Activated CD8-positive, alpha-beta memory T cell treated with anti-CD3 and anti-CD28 coated beads for 36 hours (primary cell): ENCODE measurements at regions not wholly inside any gene's neighbourhood (a gene's known extent, or its start where the extent isn't known, plus 50 kb on each side); places are given as distances from the start of the nearest gene placed in this dataset.
"Not testable (repeated sequence)": the region's sequence is repeated elsewhere in the genome, so short reads cannot be mapped to it uniquely, and the experiment has no call there.

Experiments used
- CTCF ChIA-PET: fragments of 350-600 bp; sonication (Branson Sonifier 250); formaldehyde crosslinking; loops from one replicate; lab custom pipeline; 2021; ENCODE audit warnings: antibody characterized with exemption; lab: Charles Lee
- POLR2A ChIA-PET: fragments of 350-600 bp; sonication (Branson Sonifier 250); formaldehyde crosslinking; loops from one replicate; lab custom pipeline; 2021; ENCODE audit warnings: antibody characterized with exemption; lab: Charles Lee

- POLR2A ChIA-PET: no interaction called here
- CTCF ChIA-PET: no interaction called here
Observed at GRCh38 chr16:72658888-72659717, 388.8 kb downstream of the ZFHX3 start.

- POLR2A ChIA-PET: no interaction called here
- CTCF ChIA-PET: no interaction called here
Observed at GRCh38 chr16:72657791-72658190, 390.1 kb downstream of the ZFHX3 start.

GRCh38 chr16:72657164-72657563 lies 390.8 kb downstream of the ZFHX3 start:
- CTCF ChIA-PET: no interaction called here
- POLR2A ChIA-PET: no interaction called here

DNA sequence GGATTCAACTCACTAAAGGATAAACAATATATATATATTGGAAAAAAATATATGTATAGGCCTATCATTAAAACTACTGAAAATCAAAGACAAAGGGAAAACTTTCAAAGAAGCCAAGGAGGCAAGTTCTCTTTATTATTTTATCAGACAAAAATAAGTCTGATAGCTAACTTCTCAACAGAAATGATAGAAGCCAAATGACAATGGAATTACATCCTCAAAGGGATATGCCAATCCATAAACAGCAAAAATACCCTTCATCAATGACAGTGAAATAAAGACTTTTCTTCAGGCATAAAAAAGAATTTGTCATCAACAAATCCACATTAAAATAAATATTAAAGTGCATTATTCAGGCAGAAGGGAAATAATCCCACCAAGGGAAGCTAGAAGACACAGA lies 393.4 kb downstream of the ZFHX3 start:
- ChIA-PET POLR2A (no interaction called here), CTCF (no interaction called here)

GRCh38 chr16:72649254-72649944 lies 398.5 kb downstream of the ZFHX3 start:
- ChIA-PET POLR2A (no interaction called here), CTCF (no interaction called here)

- POLR2A ChIA-PET: no interaction called here
- CTCF ChIA-PET: no interaction called here
Observed at GRCh38 chr16:72646615-72647014, 401.3 kb downstream of the ZFHX3 start.

GRCh38 chr16:72645538-72645937 lies 402.4 kb downstream of the ZFHX3 start:
- CTCF ChIA-PET: no interaction called here
- POLR2A ChIA-PET: no interaction called here

DNA sequence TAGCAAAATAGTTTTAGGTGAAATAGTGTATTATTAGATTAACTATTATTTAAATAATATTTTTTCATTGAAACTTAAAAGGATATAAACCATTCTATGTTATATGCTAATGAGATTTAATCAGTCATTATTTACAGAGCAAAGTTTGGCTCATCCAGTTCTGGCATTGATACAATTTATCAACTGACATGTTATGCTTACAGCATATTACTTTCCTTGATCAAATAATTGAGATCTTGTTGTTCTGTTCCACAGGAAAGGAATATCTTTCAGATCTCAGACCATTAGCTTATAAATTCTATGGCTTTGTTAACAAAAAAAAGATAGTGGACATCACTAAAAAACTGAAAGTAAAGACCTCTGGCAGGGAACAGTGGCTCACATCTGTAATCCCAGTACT lies 403.0 kb downstream of the ZFHX3 start:
- CTCF ChIA-PET: no interaction called here

DNA sequence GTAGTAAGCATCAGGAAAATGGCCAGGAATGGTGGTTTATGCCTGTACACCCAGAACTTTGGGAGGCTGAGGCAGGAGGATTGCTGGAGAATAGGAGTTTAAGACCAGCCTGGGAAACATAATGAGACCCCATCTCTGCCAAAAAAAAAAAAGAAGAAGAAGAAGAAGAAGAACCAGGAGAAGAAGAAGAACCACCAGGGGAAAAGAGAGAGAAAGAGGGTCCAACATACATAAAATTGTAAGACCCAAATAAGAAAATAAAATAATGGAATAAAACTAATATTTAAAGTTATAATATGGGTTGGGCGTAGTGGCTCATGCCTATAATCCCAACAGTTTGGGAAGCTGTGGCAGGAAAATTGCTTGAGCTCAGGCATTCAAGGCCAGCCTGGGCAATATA lies 408.4 kb downstream of the ZFHX3 start:
- ChIA-PET CTCF (no interaction called here), POLR2A (no interaction called here)

More for the DNA sequence above, 403.0 kb downstream of the ZFHX3 start:
- POLR2A ChIA-PET: no interaction called here

DNA sequence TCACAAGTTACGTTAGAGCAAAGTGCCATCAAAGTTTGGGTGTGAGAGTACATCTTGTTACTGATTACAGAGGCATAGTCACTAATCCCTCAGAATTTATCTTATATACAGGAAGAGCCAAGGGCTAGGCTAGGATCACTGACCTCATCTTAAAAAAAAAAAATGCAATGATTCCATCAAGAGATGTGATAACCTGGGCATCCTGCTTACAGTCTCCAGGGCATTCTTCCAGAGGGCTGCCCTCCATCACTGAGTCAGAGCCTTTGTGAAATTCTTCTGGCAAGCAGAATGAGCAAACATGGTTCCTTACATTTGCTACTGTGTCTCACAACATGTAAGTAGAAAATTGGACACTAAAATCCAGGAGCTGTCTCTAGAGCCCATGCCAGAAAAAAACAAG lies 410.6 kb downstream of the ZFHX3 start:
- ChIA-PET POLR2A (no interaction called here), CTCF (no interaction called here)

- ChIA-PET CTCF (no interaction called here), POLR2A (no interaction called here)
Observed at GRCh38 chr16:72635694-72636093, 412.2 kb downstream of the ZFHX3 start.

DNA sequence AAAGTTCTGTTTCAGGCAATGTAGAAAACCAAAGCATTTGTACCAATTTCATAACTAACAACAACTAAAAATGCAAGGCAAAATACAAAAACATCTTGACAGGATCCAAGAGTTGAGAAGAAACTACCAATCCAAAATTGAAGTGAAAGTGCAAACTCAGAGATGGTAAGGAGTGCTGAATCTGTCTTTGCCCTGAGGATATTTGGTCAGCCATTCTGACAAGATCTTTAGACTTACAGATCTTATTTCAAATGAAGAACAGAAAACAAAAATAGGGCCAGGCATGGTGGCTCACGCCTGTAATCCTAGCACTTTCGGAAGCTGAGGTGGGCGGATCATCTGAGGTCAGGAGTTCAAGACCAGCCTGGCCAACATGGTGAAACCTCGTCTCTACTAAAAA lies 412.8 kb downstream of the ZFHX3 start:
- ChIA-PET CTCF (no interaction called here), POLR2A (no interaction called here)

GRCh38 chr16:72627182-72627896 lies 420.6 kb downstream of the ZFHX3 start:
- POLR2A ChIA-PET, CTCF ChIA-PET: not testable (repeated sequence)

DNA sequence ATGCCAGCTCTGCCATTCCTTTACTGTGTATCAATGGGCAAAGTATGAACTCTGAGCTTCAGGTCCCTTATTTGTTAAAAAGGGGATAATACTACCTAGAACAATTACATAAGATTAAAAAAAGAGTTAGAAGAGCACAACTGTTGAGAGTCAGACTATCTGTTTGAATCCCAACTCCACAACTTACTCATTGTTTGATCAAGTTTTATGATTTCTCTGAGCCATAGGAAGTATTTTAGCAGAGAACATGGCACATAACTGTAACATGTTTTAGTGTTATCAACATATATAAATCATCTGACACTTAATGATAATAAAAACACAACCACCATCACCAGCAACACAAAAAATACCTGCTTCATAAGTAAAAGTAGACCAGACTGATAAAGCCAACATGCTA lies 421.3 kb downstream of the ZFHX3 start:
- CTCF ChIA-PET: no interaction called here
- POLR2A ChIA-PET: no interaction called here

DNA sequence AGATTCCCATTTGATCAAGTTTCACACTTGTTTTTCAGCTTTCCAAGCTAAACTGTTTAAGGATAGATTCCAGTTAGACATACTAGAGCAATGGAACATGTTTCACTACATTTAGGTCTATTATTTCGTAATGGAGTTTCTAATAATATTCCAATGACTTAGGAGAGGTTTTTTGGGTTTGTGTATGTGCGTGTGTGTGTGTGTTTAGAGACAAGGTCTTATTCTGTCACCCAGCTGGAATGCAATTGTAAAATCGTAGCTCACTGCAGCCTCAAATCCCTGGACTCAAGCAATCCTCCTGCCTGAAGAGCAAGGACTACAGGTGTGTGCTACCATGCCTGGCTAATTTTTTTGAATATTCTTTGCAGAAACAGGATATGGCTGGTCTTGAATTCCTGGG lies 426.3 kb downstream of the ZFHX3 start:
- CTCF ChIA-PET: interaction anchor here (0.6 kb wide), 1 partner anchor 955 kb away, joined by 4 read pairs; no protein-coding TSS in a partner anchor
- POLR2A ChIA-PET: no interaction called here

GRCh38 chr16:72620853-72621252 lies 427.1 kb downstream of the ZFHX3 start:
- ChIA-PET POLR2A (no interaction called here), CTCF (no interaction called here)

- POLR2A ChIA-PET: no interaction called here
- CTCF ChIA-PET: no interaction called here
Observed at GRCh38 chr16:72620348-72620747, 427.6 kb downstream of the ZFHX3 start.

DNA sequence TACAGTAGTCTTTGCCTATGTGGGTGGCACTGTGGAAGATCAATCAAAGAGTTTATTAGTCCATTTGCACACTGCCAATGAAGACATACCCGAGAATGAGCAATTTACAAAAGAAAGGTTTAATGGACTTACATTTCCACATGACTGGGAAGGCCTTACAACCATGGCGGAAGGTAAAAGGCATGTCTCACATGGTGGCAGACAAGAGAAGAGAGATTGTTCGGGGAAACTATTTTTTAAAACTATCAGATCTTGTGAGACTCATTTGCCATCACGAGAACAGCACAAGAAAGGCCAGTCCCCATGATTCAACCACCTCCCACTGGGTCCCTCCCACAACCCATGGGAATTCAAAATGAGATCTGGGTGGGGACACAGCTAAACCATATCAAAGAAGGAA lies 432.1 kb downstream of the ZFHX3 start:
- ChIA-PET POLR2A (no interaction called here), CTCF (no interaction called here)

- POLR2A ChIA-PET: no interaction called here
- CTCF ChIA-PET: no interaction called here
Observed at GRCh38 chr16:72612718-72613117, 435.2 kb downstream of the ZFHX3 start.

DNA sequence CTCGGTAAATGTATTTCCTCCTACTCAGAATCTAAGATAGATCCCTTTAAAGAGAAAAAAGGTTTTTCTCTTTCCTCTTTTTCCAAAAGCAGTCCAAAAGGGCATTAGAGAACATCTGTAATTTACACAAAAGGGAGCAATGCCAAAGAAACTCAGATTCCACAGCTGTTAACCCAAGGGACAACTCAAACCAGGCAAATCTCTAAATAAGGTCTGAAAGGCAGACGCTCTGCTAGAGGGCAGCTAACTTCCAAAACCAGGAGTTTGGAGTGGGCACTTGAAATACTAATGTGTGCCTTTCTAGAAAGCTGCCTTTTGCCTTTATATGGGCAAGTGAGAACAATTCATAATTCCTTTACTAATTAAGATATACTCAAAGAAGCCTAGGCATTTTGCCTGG lies 435.7 kb downstream of the ZFHX3 start:
- ChIA-PET CTCF (no interaction called here), POLR2A (no interaction called here)

DNA sequence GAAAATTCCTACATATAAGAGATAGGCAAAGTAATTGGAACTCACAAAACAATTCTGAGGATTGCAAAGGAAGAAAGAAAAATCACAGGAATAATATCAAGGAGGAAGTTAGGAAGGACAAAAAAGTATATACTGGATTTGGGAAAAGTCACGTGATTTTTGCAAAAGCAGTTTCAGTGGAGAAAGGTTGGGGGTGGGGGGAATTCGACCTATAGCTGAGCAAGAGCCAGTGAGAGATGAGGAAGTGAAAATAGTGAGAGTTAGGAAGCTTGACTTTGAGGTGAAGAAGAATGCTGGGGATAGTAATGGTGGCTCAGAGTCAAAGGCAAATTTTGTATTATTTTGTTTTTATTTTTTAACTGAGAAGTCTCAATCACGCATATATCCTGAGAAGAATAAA lies 438.0 kb upstream of the PMFBP1 start:
- ChIA-PET POLR2A (no interaction called here), CTCF (no interaction called here)
